ENCODE measurements at regions not wholly inside any gene's neighbourhood (a gene's known extent, or its start where the extent isn't known, plus 50 kb on each side); places are given as distances from the start of the nearest gene placed in this dataset.

DNA sequence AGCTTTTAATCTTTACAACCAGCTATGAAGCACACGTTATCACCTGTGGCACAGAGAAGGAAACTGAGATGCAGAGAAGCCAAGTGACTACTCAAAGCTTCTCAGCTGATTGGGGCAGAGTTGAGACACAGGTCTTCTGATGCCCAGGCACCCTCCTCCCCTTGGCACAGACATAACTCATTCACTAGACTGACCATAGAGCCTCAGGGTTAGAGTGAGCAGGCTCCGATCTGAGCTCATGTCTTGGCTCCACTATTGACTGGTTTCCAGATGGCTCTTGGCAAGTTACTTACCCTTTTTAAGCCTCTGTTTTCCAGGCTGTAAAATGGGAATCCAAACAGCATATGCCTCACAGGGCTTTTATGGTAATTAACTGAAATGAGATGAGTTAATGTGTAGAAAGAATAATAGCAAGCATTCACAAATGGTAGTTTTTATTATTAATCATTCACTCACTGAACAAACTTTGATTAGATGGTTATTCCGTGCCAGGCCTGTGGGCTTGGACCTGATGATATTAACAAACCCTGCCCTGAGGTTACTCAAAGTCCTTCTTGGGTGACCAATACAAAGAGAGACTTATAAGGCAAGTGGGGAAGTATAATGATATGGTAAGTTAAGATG is 184.3 kb downstream of the ANXA2 start (continued):
- TF ChIP-seq, protein P1, sequence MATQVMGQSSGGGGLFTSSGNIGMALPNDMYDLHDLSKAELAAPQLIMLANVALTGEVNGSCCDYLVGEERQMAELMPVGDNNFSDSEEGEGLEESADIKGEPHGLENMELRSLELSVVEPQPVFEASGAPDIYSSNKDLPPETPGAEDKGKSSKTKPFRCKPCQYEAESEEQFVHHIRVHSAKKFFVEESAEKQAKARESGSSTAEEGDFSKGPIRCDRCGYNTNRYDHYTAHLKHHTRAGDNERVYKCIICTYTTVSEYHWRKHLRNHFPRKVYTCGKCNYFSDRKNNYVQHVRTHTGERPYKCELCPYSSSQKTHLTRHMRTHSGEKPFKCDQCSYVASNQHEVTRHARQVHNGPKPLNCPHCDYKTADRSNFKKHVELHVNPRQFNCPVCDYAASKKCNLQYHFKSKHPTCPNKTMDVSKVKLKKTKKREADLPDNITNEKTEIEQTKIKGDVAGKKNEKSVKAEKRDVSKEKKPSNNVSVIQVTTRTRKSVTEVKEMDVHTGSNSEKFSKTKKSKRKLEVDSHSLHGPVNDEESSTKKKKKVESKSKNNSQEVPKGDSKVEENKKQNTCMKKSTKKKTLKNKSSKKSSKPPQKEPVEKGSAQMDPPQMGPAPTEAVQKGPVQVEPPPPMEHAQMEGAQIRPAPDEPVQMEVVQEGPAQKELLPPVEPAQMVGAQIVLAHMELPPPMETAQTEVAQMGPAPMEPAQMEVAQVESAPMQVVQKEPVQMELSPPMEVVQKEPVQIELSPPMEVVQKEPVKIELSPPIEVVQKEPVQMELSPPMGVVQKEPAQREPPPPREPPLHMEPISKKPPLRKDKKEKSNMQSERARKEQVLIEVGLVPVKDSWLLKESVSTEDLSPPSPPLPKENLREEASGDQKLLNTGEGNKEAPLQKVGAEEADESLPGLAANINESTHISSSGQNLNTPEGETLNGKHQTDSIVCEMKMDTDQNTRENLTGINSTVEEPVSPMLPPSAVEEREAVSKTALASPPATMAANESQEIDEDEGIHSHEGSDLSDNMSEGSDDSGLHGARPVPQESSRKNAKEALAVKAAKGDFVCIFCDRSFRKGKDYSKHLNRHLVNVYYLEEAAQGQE (IDR thresholded peaks at IDR 0.05), result no peak
- TF ChIP-seq JUND (IDR thresholded peaks at IDR 0.05), result no peak
- TF ChIP-seq SP1 (IDR thresholded peaks at IDR 0.05), result no peak
- TF ChIP-seq, protein P2, sequence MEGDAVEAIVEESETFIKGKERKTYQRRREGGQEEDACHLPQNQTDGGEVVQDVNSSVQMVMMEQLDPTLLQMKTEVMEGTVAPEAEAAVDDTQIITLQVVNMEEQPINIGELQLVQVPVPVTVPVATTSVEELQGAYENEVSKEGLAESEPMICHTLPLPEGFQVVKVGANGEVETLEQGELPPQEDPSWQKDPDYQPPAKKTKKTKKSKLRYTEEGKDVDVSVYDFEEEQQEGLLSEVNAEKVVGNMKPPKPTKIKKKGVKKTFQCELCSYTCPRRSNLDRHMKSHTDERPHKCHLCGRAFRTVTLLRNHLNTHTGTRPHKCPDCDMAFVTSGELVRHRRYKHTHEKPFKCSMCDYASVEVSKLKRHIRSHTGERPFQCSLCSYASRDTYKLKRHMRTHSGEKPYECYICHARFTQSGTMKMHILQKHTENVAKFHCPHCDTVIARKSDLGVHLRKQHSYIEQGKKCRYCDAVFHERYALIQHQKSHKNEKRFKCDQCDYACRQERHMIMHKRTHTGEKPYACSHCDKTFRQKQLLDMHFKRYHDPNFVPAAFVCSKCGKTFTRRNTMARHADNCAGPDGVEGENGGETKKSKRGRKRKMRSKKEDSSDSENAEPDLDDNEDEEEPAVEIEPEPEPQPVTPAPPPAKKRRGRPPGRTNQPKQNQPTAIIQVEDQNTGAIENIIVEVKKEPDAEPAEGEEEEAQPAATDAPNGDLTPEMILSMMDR (IDR thresholded peaks at IDR 0.05; ENCODE audit: low read depth, low read length, missing input control), result no peak

DNA sequence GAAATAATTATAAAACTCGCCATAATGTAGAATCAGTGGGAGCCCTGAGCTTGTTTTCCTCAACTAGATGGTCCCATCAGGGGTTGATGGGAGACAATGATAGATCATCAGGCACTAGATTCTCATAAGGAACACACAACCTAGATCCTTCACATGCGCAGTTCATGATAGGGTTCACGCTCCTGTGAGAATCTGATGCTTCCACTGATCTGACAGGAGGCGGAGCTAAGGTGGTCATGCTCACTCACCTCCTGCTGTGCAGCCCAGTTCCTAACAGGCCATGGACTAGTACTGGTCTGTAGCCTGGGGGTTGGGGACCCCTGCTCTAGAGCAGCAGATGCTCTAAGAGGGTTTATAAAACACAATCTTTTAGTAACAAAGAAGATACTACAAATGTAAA is 183.6 kb downstream of the ANXA2 start:
- Histone ChIP-seq H3K36me3 (ENCODE audit: control insufficient read depth in 4 of 4, insufficient read depth in 3 of 4, low read depth in 1 of 4, low read length in 3 of 4) (no peaks in the 10 kb centered on the region), H3K9ac (ENCODE audit: low read depth in 1 of 2, low read length in 2 of 2) (no peak overlapping the region), H3K9me3 (ENCODE audit: control insufficient read depth in 4 of 4, low read length in 3 of 4) (no peaks in the 10 kb centered on the region), H3K27me3 (ENCODE audit: control insufficient read depth in 4 of 4, insufficient read depth in 4 of 4, low read length in 3 of 4) (no peaks in the 10 kb centered on the region), H3K4me1 (ENCODE audit: control insufficient read depth in 4 of 4, insufficient read depth in 4 of 4, low read length in 3 of 4) (no peaks in the 10 kb centered on the region), H3K4me3 (ENCODE audit: low read depth in 1 of 3, low read length in 3 of 3) (no peak overlapping the region), H3K27ac (ENCODE audit: low read depth in 1 of 2, low read length in 2 of 2) (no peak overlapping the region)
- TF ChIP-seq, protein P1 (IDR thresholded peaks at IDR 0.05), result no peak
- no peak for TF ChIP-seq FOXA1 (IDR thresholded peaks at IDR 0.05)
- TF ChIP-seq, protein P3, sequence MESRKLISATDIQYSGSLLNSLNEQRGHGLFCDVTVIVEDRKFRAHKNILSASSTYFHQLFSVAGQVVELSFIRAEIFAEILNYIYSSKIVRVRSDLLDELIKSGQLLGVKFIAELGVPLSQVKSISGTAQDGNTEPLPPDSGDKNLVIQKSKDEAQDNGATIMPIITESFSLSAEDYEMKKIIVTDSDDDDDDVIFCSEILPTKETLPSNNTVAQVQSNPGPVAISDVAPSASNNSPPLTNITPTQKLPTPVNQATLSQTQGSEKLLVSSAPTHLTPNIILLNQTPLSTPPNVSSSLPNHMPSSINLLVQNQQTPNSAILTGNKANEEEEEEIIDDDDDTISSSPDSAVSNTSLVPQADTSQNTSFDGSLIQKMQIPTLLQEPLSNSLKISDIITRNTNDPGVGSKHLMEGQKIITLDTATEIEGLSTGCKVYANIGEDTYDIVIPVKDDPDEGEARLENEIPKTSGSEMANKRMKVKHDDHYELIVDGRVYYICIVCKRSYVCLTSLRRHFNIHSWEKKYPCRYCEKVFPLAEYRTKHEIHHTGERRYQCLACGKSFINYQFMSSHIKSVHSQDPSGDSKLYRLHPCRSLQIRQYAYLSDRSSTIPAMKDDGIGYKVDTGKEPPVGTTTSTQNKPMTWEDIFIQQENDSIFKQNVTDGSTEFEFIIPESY (IDR thresholded peaks at IDR 0.05), result no peak
- TF ChIP-seq HNF4G (IDR thresholded peaks at IDR 0.05), result no peak
- no peak for TF ChIP-seq GABPA (IDR thresholded peaks at IDR 0.05 in 1 of 2, conservative IDR thresholded peaks at IDR 0.05 in 1 of 2)
- no peak for TF ChIP-seq TAF1 (conservative IDR thresholded peaks at IDR 0.05)
- no peak for TF ChIP-seq RAD21 (IDR thresholded peaks at IDR 0.05)
- WGBS, result 97% methylated on average over 4 of the region's 4 CpGs
- no peak for DNase-seq (ENCODE audit: low spot score)
